C1 segment of cervical spinal cord (tissue), 14 donors: ENCODE measurements at regions not wholly inside any gene's neighbourhood (a gene's known extent, or its start where the extent isn't known, plus 50 kb on each side); places are given as distances from the start of the nearest gene placed in this dataset.
"Not testable (repeated sequence)": the region's sequence is repeated elsewhere in the genome, so short reads cannot be mapped to it uniquely, and the experiment has no call there.

Experiments used
- DNase-seq, 14 donors: peaks; one replicate each; lab custom pipeline; 2025; lab: John Stamatoyannopoulos, UW

DNA sequence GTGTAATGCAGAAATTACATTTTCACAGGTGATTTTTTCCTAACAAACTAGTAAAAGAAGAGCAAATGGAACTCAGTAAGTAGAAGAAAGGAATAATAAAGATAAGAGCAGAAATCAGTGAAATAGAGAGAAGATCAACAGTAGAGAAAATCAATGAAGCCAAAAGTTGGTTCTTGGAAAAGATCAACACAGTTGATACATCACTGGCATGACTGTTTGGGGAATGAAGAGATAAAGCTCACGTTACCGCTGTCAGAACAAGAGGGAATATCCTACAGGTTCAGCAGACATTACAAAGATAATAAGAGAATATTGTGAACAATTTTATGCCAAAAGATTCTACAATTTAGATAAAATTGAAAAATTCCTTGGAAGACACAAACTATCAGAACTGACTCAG is 146.4 kb downstream of the ACTR3B start:
- no peak for DNase-seq

DNA sequence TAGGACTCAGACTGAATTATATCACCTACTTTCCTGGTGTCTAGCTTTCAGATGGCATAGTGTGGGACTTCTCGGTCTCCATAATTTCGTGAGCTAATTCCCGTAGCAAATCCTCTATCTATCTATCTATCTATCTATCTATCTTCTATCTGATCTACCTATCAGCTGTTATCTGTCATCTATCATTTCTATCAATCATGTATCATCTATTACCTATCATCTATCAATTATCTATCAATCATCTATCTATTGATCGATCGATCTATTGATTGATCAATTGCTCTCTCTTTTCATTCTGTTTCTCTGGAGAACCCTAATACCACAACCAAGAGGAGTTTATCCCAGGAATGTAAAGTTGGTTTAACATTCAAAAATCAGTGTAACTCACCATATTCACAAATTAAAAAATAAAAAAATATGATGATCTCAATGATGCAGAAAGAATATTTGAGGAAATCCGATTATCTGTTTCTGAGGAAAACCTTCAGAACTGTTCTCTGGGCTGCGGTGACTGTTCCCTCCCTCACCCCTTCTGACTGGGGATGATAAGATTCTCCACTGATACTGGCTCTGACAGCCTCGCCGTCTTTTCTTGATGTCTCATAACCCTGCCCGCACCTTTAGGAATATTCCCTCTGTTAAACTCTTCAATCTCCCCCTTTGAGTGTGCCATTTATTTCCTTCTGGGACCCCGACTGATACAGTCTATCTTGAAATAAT is 147.7 kb downstream of the ACTR3B start:
- DNase-seq: no peak

DNA sequence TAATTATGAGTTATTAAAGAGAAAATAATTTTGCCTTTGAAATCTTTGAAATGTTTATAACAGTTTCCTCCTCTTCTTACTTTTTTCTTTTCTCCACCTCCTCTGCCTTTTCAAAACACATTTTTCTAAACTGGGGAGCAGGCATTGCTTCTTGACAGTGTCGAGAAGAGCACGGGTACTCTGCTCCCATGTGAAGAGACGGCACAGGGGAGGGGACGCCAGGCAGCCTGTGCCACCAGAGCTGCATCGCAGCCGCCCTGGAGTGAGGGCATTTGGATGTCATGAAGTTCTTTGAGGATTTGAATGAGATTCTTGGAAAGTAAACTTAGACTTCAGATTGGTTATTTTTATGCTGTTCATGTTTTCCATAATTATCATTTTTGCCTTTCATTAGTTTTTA is 149.7 kb downstream of the ACTR3B start:
- no peak for DNase-seq

DNA sequence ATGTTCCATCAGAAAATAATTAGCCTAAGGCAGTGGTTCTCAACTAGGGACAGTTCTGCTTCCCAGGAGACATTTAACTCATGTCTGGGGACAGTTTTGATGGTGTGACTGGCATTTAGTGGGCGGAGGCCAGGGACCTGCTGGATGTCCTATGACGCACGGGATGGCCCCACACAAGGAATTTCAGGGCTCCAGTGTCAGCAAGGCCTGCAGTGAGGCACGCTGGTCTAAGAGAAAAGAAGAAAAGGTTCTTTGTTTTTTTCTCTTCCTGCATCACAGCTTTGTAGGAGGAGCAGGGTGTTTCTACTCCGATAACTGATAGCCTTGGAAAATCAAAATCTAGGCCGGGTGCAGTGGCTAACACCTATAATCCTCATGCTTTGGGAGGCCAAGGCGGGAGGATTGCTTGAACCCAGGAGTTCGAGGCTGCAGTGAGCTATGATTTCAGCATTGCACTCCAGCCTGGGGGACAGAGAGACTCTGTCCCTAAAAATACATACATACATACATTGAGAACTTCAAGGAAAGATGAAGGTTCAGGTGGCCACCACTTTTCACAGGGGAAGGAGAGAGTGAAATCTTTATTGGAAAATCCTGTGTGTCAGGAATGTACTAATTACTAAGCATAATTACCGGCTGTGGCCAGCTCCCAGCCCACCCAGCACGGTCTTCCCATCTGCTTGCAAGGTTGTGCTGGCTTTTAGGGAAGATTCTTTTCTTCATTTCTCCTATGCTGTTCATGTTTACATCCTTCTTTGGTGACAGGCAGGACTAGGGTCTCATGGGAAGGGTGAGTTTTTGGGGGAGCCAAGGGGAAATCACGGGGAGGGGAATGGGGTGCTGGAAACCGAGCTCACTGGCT is 150.4 kb downstream of the ACTR3B start:
- DNase-seq: peak in 1 of 14 donors; percentile 45

DNA sequence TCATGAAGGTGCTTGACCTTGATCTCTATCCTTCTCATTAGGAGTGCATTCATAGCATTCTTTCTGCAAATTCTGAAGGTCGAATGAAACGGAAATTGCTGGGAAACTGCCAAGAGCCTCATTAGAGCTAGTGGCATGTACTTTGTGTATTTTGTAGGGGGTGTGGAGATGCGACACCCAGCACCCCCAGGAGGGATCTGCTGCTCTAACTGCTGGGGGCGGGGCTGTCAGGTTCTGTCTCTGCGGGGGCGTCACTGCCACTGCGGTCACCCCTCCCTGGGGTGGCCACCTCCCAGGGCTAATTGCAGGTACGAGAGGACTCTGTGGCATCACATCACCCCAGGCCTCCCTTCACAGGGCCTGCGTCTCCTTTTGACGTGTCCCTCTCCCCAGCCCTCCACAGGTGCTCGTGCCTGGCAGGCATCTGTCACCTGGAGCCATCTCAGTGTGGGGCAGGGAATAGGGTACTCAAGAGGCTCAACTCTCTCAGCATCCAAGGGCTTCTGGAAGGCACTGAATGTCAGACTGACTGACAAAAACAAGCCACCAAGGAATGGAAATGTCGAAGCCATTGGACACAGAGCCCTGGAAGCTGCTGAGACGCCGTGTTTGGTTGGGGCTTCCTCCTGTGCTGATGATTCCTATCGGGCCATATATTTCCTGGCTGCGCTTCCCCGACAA is 151.1 kb downstream of the ACTR3B start:
- DNase-seq: no peak

DNA sequence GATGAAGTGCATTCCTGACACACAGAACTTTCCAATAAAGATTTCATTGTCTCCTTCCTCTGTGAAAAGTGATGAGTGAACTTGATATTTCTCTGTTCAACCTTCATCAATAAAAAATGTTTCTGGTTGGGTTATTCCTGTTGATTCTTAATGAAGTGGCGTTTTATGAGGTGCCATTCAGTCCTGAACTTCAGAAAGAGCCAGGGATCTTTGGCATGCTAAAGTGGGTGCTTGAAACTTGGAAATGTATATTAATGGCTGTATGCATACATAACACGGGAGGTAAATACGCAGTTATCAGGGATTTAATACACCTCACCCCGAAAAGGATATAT is 151.6 kb downstream of the ACTR3B start:
- DNase-seq: no peak

DNA sequence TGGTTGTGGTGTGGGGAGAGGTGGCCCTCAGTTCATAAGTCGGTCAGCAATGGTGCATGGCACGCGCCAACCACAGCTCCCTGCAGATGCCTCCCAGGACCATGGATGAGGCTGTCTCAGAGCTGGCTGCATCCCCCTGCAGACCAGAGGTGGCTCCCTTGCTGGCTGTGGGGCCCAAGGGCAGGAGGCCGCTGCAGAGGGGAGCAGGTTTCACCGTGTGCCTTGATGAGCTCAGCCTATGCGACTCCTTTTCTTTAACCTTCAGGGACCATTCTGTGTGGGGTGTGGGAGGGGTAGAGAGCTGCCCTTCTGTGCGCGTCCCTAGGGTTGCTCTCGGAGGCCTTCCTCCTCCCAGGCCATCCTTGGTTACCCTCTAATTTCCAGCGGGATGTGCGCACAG is 152.4 kb downstream of the ACTR3B start:
- DNase-seq: no peak

DNA sequence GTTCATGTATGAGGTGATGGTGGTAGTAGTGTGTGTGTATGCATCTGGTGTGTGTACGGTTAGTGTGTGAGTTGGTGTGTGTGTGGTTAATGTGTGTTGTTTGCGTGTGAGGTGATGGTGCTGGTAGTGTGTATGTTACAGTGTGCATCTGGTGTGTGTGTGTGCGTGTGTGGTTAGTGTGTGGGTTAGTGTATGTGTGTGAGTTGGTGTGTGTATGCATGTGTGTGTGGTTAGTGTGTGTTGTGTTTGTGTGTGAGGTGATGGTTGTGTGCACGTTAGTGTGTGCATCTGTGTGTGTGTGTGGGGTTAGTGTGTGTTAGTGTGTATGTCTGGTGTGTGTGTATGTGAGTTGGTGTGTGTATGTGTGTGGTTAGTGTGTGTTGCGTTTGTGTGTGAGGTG is 153.0 kb downstream of the ACTR3B start:
- no peak for DNase-seq

DNA sequence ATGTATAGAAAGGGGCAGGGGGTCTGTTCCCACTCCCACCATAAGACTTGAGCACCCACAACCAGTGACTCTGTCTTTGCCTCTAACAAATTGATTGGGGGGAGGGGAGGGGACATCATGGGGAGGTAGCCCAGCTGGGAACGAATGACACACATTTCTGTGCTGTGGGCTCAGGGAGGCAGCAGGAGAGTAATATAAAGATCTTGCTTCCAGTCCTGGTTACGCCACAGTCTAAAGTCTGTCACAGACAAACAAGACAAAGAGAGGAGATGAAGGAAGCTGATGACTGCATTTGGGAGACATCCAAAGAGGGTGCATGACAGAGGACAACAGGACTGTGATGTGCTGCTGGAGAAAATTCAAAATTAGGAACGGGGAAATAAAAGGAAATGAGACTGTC is 153.9 kb downstream of the ACTR3B start:
- DNase-seq: no peak

DNA sequence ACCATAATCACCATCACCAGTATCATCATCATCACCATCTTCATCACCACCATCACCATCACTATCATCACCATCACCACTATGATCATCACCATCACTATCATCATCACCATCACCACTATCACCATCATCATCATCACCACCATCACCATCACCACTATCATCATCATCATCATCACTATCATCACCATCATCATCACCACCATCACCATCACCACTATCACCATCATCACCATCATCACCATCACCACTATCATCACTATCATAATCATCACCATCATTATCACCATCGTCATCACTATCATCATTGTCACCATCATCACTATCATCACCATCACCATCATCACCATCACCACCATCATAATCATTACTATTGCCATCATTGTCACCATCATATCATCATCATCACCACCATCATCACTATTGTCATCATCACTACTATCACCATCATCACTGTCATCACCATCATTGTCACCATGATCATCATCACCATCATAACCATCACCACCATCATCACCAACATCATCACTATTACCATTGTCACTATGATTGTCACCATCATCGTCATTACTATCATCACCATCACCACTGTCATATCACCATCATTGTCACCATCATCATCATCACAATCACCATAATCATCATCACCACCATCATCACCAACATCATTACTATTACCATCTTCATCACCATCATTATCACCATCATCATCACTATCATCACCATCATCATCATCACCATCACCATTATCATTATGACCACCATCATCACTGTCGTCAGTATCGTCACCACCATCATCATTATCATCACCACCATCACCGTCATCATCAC is 154.7 kb downstream of the ACTR3B start:
- no peak for DNase-seq

DNA sequence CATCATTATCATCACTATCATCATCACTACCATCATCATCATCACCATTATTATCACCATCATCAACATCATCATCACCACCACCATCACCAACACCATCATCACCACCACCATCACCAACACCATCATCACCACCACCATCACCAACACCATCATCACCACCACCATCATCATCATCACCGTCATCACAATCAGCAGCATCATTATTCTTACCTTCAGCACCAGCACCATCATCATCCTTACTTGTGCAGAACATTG is 155.2 kb downstream of the ACTR3B start:
- not testable (repeated sequence) for DNase-seq

DNA sequence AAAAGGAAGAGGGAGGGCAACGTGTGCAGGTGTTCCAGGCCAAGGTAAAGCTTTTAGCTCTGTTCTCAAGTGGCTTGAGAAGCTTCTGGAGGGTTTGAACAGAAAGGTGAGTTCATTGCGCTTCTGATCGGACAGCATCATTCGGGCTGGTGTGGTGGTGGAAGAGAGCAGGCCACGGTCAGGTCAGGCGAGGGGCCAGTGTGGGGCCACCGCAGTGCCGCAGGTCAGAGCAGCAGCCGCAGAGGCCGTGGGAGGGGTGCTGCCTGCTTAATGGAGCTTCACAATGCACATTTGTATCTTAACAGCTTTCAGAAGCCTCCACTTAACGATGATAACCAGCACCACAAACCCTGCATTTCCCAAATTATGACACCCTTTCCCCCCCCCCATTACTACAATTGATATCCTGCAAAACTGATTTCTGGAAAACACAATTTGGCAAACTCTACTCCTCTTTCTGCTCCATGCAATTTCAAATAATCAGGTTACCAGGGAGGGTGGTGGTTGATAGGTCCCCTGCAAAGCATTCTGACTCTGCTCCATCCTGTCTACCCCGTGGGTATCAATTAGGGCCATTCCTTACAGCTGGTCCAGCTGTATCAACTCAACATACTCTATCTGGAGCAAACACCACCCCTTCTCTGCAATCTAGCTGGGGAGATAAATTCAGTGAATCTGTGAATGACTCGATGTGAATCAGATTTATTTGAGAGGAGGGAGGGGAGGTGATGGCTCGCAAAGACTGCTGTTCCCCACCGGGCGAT is 162.9 kb downstream of the ACTR3B start:
- no peak for DNase-seq

DNA sequence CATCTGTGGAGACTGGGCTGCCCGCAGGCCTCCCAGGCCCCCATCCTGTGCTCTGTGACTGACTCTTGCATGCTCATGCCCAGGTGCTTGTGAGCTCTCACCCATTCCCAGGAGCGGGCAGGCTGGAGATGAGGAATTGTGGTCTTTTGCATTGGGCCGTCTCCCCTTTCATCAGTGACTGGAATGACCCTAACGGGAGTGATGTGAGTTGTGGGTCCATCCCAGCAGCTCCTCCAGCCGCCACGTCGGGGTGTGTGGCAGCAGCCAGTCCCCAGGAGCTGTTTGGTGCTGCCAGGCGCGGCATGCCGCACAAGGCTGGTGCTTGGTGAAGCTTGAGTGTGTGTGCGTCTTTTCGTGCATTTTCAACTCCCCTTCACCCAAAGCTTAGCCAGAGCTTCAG is 164.2 kb downstream of the ACTR3B start:
- DNase-seq: no peak

DNA sequence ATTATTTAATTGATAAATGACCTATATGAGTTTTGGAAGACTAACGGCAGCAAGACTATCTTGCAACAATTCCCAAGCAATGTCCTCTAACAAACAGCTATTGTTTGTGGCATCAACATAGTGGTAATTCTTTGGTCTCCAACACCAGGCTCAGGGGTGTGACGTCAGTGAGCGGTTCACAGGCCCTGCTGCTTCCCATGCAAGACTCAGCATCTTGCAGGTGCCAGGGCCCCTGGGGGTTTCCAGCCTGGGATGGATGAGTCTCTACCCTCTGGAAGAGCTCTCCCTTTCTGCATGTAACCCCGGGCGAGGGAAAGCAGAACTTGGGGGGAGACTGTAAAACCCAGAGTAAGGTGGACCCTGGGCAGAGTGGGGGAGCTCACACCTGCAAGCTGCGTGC is 164.7 kb downstream of the ACTR3B start:
- peak in 3 of 14 donors; percentile 8 to 57 (median 22) for DNase-seq

DNA sequence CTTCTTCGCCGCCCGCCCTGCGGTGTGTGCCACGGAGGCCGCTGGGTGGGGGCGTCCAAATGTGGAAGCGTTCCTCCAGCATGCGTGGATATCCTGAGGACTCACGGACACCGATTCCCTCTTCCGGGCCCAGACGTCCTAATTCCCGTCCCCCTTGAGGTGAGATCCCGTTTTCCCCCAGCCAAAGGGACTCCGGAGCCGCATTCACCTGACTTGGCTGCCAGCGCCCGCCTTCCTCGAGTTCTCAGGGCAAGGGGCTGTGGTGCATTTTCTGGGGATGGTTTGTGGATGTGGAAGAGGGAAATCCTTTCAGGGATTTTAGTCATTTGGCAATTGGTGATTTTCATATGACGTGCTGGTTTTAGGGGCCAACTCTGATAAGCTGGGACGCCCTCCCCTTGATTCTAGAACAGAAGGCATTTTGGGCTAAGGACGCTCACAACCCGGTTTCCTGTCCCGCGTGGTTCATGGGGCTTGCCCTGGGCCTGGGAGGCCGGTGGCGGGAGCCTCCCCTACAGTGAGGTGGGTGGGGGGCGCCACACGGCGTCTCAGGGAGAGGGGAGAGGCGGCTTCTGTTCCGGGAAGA is 165.4 kb downstream of the ACTR3B start:
- DNase-seq: no peak

DNA sequence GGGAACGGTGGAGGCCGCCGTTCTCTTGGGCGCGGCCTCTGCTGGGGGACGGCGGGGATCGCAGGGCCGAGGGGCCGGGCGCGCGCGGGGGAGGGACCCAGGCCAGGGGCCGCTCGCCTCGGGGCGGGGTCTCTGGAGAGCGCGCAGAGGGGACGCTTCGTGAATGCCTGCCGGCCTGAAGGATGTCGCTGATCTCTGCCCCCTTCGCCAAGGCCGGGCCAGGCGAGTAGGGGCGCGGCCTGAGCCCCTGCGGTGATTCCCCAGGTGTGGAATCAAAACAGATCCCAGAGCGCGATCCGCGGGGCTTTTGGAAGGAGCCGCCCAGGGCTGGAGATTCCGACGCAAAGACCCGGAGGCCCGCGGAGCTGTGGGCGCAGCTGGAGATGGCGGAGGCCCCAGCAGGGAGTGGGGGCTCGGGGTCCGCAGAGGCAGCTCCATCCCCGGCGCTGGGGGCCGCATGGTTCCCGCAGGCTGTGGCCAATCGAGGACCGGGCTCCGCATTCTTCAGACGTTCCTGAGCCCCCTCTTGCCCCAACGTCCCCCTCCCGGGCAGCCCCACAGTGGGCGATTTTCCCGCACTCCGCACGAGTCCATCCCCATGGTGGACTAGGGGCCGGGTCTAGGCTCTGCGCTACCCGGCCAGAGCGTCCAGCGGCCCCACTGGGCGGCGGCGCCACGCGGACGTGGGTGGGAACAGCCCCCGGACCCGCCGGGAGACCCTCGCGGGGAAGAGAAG is 166.0 kb downstream of the ACTR3B start:
- DNase-seq: no peak

DNA sequence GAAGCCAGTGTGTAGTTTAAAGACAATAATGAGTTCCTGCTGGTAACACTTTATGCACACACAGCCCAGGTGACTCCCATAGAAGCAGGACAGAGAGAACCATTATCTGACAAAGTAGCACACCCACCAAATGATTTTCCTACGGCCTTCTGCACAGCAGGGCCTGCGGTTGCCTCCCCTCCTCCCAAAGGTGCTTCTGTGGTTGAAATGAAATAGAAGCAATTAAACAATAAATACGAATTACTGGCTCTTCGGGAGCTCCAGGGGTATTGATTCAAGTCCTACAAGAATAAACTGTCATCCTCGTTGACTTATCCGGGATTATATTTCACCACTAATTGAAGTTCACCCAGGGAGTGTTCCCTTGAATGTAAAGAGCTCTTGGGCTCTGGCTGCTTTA is 172.1 kb downstream of the ACTR3B start:
- no peak for DNase-seq

DNA sequence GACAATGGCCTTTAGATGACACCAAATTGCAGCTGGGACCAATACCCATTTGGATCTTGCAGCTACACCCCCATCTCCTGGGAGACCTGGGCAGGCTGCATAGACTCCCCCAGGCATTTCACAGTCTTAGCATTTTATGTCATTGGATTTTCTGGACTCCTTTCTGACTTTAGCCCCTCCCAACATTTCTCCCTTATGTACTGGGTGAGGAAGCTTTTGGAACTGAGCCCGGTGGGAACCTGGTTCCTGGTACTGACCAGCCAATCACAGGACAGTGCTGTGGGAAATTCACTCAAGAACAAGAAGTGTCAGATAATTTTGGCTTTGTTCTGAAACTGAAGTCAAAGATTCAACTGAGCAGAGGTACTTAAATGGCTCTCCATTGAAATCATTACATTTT is 177.7 kb downstream of the ACTR3B start:
- DNase-seq: no peak

DNA sequence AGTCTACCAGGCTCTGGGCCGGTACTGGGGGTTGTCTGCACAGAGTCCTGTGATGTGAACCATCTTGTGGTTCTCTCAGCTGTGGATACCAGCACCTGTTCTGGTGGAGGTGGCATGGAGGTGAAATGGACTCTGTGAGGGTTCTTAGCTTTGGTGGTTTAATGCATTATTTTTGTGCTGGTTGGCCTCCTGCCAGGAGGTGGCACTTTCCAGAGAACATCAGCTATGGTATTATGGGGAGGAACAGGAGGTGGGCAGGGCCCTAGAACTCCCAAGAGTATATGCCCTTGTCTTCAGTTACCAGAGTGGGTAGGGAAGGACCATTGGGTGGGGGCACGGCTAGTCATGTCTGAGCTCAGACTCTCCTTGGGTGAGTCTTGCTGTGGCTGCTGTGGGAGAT is 187.1 kb downstream of the ACTR3B start:
- not testable (repeated sequence) for DNase-seq

DNA sequence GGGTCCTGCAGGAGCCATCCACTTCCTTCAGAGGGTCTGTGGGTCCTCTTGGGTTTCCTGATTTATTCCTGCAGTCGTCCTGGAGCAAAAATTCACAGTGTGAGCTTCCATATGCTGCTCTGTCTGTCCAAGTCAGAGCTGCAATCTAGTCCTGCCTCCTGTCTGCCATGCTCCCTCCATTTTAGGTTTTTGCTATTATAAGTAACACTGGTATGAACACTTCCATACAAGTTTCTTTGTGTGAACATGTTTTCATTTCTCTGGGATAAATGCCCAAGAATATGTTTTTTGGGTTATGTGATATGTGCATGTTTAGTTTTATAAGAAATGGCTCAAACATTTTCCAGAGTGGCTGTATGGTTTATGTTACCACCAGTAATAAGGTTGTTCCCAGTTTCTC is 188.1 kb downstream of the ACTR3B start:
- no peak for DNase-seq
